B cell (primary cell): ENCODE measurements at regions not wholly inside any gene's neighbourhood (a gene's known extent, or its start where the extent isn't known, plus 50 kb on each side); places are given as distances from the start of the nearest gene placed in this dataset.

Experiments
- ATAC-seq: fragments of 200-7000 bp; cut with Tn5 transposase; one replicate; pipeline ENCODE4 v1.10.0; 2021; ENCODE audit warnings: low read depth, mild to moderate bottlenecking, moderate number of reproducible peaks, moderate library complexity
- CTCF ChIA-PET: fragments of 350-600 bp; sonication (Branson Sonifier 250); formaldehyde crosslinking; loops from one replicate; lab custom pipeline; 2021; ENCODE audit warnings: antibody characterized with exemption, inconsistent platforms; lab: Charles Lee
- POLR2A ChIA-PET: fragments of 350-600 bp; sonication (Branson Sonifier 250); formaldehyde crosslinking; loops from one replicate; lab custom pipeline; 2021; ENCODE audit warnings: antibody characterized with exemption; lab: Charles Lee
- DNase-seq: peaks from one replicate; pipeline ENCODE4 v3.0.0; 2013
- H2AFZ ChIP-seq: 2 replicates; pipeline ENCODE4 v1.6.1; 2012; ENCODE audit warnings: mild to moderate bottlenecking, low read depth, low read length; ENCODE audit not compliant: insufficient read depth, poor library complexity, severe bottlenecking
- H3K27ac ChIP-seq, 2 donors: 1 replicate in 1 of 2; 2 replicates in 1 of 2; pipeline ENCODE4 v1.5.1; 2012 to 2013; ENCODE audit warnings: low read length in 2 of 2, mild to moderate bottlenecking in 2 of 2, moderate library complexity in 1 of 2
- H3K27me3 ChIP-seq, 4 experiments: fragments of 200-600 bp in 1 of 4; sonication (generic) in 1 of 4; replicated peaks in 1 of 4; 1 replicate in 2 of 4; 2 replicates in 2 of 4; pipeline versions ENCODE4 v1.6.1 to v1.7.0; 2013 to 2016; ENCODE audit warnings: low read length in 3 of 4, mild to moderate bottlenecking in 2 of 4, mixed read lengths in 1 of 4, moderate library complexity in 1 of 4; ENCODE audit not compliant: insufficient read depth in 4 of 4, control insufficient read depth in 3 of 4; ENCODE audit errors: control extremely low read depth in 1 of 4
- H3K36me3 ChIP-seq, 2 experiments: replicated peaks in 1 of 2; 1 replicate in 1 of 2; 2 replicates in 1 of 2; pipeline versions ENCODE4 v1.6.1 to v1.7.1; 2013; ENCODE audit warnings: low read length in 1 of 2; ENCODE audit not compliant: insufficient read depth in 2 of 2, control insufficient read depth in 1 of 2; ENCODE audit errors: control extremely low read depth in 1 of 2, extremely low read depth in 1 of 2
- H3K4me1 ChIP-seq, 2 donors: fragments of 200-600 bp in 1 of 2; sonication (generic) in 1 of 2; 1 replicate in 1 of 2; 2 replicates in 1 of 2; pipeline versions ENCODE4 v1.5.1 to v1.6.1; 2013 to 2017; ENCODE audit warnings: low read length in 2 of 2; ENCODE audit not compliant: control insufficient read depth in 2 of 2, insufficient read depth in 2 of 2
- H3K4me2 ChIP-seq: replicated peaks from 2 replicates; pipeline ENCODE3; 2012; ENCODE audit warnings: mild to moderate bottlenecking, low read depth, low read length; ENCODE audit not compliant: poor library complexity, severe bottlenecking
- H3K4me3 ChIP-seq, 5 experiments: fragments of 200-600 bp in 1 of 5; sonication (generic) in 1 of 5; 1 replicate in 3 of 5; 2 replicates in 2 of 5; pipeline versions ENCODE4 v1.5.1 to v1.7.0; 2011 to 2016; ENCODE audit warnings: low read length in 4 of 5, mild to moderate bottlenecking in 4 of 5, low read depth in 2 of 5, control low read depth in 1 of 5, moderate library complexity in 1 of 5; ENCODE audit not compliant: insufficient read depth in 1 of 5; ENCODE audit errors: control extremely low read depth in 1 of 5, extremely low read depth in 1 of 5
- H3K79me2 ChIP-seq: fragments of 200-600 bp; sonication (generic); one replicate; pipeline ENCODE4 v1.6.0; 2016; ENCODE audit warnings: low read length; ENCODE audit not compliant: control insufficient read depth, insufficient read depth
- H3K9ac ChIP-seq: fragments of 200-600 bp; sonication (generic); 2 replicates; pipeline ENCODE4 v1.6.1; 2017; ENCODE audit warnings: mild to moderate bottlenecking, low read length, moderate library complexity
- H3K9me3 ChIP-seq, 3 donors: one replicate each; pipeline versions ENCODE4 v1.6.1 to v1.7.1; 2013; ENCODE audit warnings: low read length in 2 of 3; ENCODE audit not compliant: control insufficient read depth in 2 of 3, insufficient read depth in 1 of 3; ENCODE audit errors: control extremely low read depth in 1 of 3
- H4K20me1 ChIP-seq: 2 replicates; pipeline ENCODE4 v1.6.0; 2012; ENCODE audit warnings: mild to moderate bottlenecking, low read length; ENCODE audit not compliant: insufficient read depth, control insufficient read depth, poor library complexity, severe bottlenecking
- H3K27ac Mint-ChIP-seq: one replicate; pipeline ENCODE4 v1.8.0; 2021; ENCODE audit warnings: mixed read lengths
- H3K27me3 Mint-ChIP-seq: one replicate; pipeline ENCODE4 v1.8.0; 2021; ENCODE audit warnings: mixed read lengths
- H3K4me1 Mint-ChIP-seq: one replicate; pipeline ENCODE4 v1.8.0; 2021; ENCODE audit warnings: mixed read lengths
- H3K4me3 Mint-ChIP-seq: one replicate; pipeline ENCODE4 v1.8.0; 2021; ENCODE audit warnings: mixed read lengths
- H3K9me3 Mint-ChIP-seq: one replicate; pipeline ENCODE4 v1.8.0; 2022; ENCODE audit warnings: mixed read lengths; ENCODE audit not compliant: insufficient read depth
- CTCF ChIP-seq: fragments of 200-600 bp; IDR thresholded peaks from one replicate; pipeline ENCODE4 v1.8.0; 2022; ENCODE audit warnings: antibody characterized with exemption, mild to moderate bottlenecking
- EZH2 ChIP-seq: IDR thresholded peaks from 2 replicates; pipeline ENCODE4 v1.6.1; 2012; ENCODE audit warnings: borderline replicate concordance, low read depth, mild to moderate bottlenecking, moderate library complexity, low read length; ENCODE audit not compliant: insufficient read depth, poor library complexity, severe bottlenecking
- WGBS: methylation state at CpG from one replicate; pipeline ENCODE4 v1.1.5; 2013; ENCODE audit warnings: missing lambda C conversion rate; ENCODE audit not compliant: insufficient coverage; 5-methylcytosine and 5-hydroxymethylcytosine counted together
- intact Hi-C: fragments of 100-400 bp; cut with micrococcal nuclease; formaldehyde crosslinking; loops from one replicate; pipeline ENCODE4 v1.10.0; 2022

- Histone ChIP-seq H2AFZ (no peak overlapping the region), H4K20me1 (no peaks in the 10 kb centered on the region), H3K9me3 (no peaks in the 10 kb centered on the region), H3K9ac (no peak overlapping the region), H3K79me2 (no peaks in the 10 kb centered on the region), H3K27ac (no peak overlapping the region), H3K4me2 (no peak overlapping the region), H3K27me3 (no peaks in the 10 kb centered on the region), H3K4me3 (no peak overlapping the region), H3K36me3 (no peaks in the 10 kb centered on the region), H3K4me1 (no peaks in the 10 kb centered on the region)
- ATAC-seq, result no peak
- peaks cover 3% of the 10 kb centered on the region for H3K9me3 Mint-ChIP-seq
- no peaks in the 10 kb centered on the region for H3K4me1 Mint-ChIP-seq
- DNase-seq, result no peak
- intact Hi-C loops, result no loop called here
- H3K27ac Mint-ChIP-seq, result no peak overlapping the region
- TF ChIP-seq CTCF (no peak), EZH2 (no peak)
- no peak overlapping the region for H3K4me3 Mint-ChIP-seq
- CTCF ChIA-PET, result no interaction called here
- H3K27me3 Mint-ChIP-seq, result no peaks in the 10 kb centered on the region
- POLR2A ChIA-PET, result no interaction called here
These were observed 1610.0 kb downstream of the BRINP3 start for GRCh38 chr1:188867614-188868013.

GRCh38 chr1:188871164-188871563 is 1606.5 kb downstream of the BRINP3 start:
- H4K20me1 ChIP-seq, result no peaks in the 10 kb centered on the region
- H3K4me2 ChIP-seq, result no peak overlapping the region
- H3K4me1 ChIP-seq, result no peaks in the 10 kb centered on the region
- no peaks in the 10 kb centered on the region for H3K9me3 ChIP-seq
- Mint-ChIP-seq H3K4me1 (no peaks in the 10 kb centered on the region), H3K9me3 (no peaks in the 10 kb centered on the region), H3K27me3 (no peaks in the 10 kb centered on the region), H3K4me3 (no peak overlapping the region), H3K27ac (no peak overlapping the region)
- no peaks in the 10 kb centered on the region for H3K79me2 ChIP-seq
- no peak overlapping the region for H2AFZ ChIP-seq
- intact Hi-C loops, result no loop called here
- H3K36me3 ChIP-seq, result no peaks in the 10 kb centered on the region
- no CpG with 5 or more reads among the region's 1 CpG for WGBS
- no peak for DNase-seq
- no peak overlapping the region for H3K4me3 ChIP-seq
- TF ChIP-seq CTCF, result no peak
- TF ChIP-seq EZH2, result no peak
- no peak for ATAC-seq
- ChIA-PET POLR2A (no interaction called here), CTCF (no interaction called here)
- no peak overlapping the region for H3K27ac ChIP-seq
- H3K27me3 ChIP-seq, result no peaks in the 10 kb centered on the region
- no peak overlapping the region for H3K9ac ChIP-seq
